Duodenal mucosa (tissue), 2 donors: ENCODE measurements at regions not wholly inside any gene's neighbourhood (a gene's known extent, or its start where the extent isn't known, plus 50 kb on each side); places are given as distances from the start of the nearest gene placed in this dataset.

Experiments
- H3K27ac ChIP-seq: one replicate; pipeline ENCODE4 v1.7.0; 2013; ENCODE audit warnings: low read depth, low read length
- H3K27me3 ChIP-seq, 2 donors: one replicate each; pipeline ENCODE4 v1.7.0; 2013; ENCODE audit warnings: low read length in 2 of 2, control low read depth in 1 of 2; ENCODE audit not compliant: insufficient read depth in 2 of 2, control insufficient read depth in 1 of 2
- H3K36me3 ChIP-seq, 2 donors: one replicate each; pipeline ENCODE4 v1.7.0; 2013; ENCODE audit warnings: low read length in 2 of 2, control low read depth in 1 of 2; ENCODE audit not compliant: insufficient read depth in 2 of 2, control insufficient read depth in 1 of 2
- H3K4me1 ChIP-seq, 2 donors: one replicate each; pipeline ENCODE4 v1.7.0; 2013; ENCODE audit warnings: low read length in 2 of 2, control low read depth in 1 of 2; ENCODE audit not compliant: insufficient read depth in 2 of 2, control insufficient read depth in 1 of 2
- H3K4me3 ChIP-seq, 2 donors: one replicate each; pipeline ENCODE4 v1.7.0; 2013; ENCODE audit warnings: low read length in 2 of 2, low read depth in 1 of 2
- H3K9ac ChIP-seq, 2 donors: one replicate each; pipeline ENCODE4 v1.7.0; 2013; ENCODE audit warnings: low read length in 2 of 2, low read depth in 1 of 2
- H3K9me3 ChIP-seq, 2 donors: one replicate each; pipeline ENCODE4 v1.7.0; 2013; ENCODE audit warnings: low read length in 2 of 2, control low read depth in 1 of 2; ENCODE audit not compliant: control insufficient read depth in 1 of 2

- Histone ChIP-seq H3K4me3 (peak overlapping the region; percentile 62 to 67), H3K9me3 (no peaks in the 10 kb centered on the region), H3K36me3 (no peaks in the 10 kb centered on the region), H3K27ac (peak overlapping the region; percentile 79), H3K9ac (peak overlapping the region; percentile 73 to 75), H3K4me1 (peaks cover 47% of the 10 kb centered on the region in 2 donors), H3K27me3 (no peaks in the 10 kb centered on the region)
Observed at GRCh38 chr14:65229748-65230728, 127.7 kb upstream of the MAX start.

GRCh38 chr14:65231286-65231980 lies 129.1 kb upstream of the MAX start:
- Histone ChIP-seq H3K36me3 (no peaks in the 10 kb centered on the region), H3K4me1 (peaks cover 36 to 38% of the 10 kb centered on the region in 2 donors), H3K9ac (peak overlapping the region in 1 of 2 donors; percentile 41), H3K9me3 (no peaks in the 10 kb centered on the region), H3K4me3 (peak overlapping the region in 1 of 2 donors; percentile 32), H3K27ac (no peak overlapping the region), H3K27me3 (no peaks in the 10 kb centered on the region)

GRCh38 chr14:65234752-65235361 lies 132.5 kb upstream of the MAX start:
- Histone ChIP-seq H3K36me3 (no peaks in the 10 kb centered on the region), H3K9ac (no peak overlapping the region), H3K4me1 (peaks cover 35 to 41% of the 10 kb centered on the region in 2 donors), H3K4me3 (no peak overlapping the region), H3K9me3 (no peaks in the 10 kb centered on the region), H3K27ac (no peak overlapping the region), H3K27me3 (no peaks in the 10 kb centered on the region)

GRCh38 chr14:65237023-65237814 lies 134.9 kb upstream of the MAX start:
- Histone ChIP-seq H3K27me3 (no peaks in the 10 kb centered on the region), H3K36me3 (no peaks in the 10 kb centered on the region), H3K4me3 (no peak overlapping the region), H3K4me1 (peaks cover 24 to 25% of the 10 kb centered on the region in 2 donors), H3K9me3 (no peaks in the 10 kb centered on the region), H3K9ac (no peak overlapping the region), H3K27ac (no peak overlapping the region)

- Histone ChIP-seq H3K36me3 (no peaks in the 10 kb centered on the region), H3K4me1 (peaks cover 25 to 32% of the 10 kb centered on the region in 2 donors), H3K27ac (no peak overlapping the region), H3K9ac (peak overlapping the region in 1 of 2 donors; percentile 15), H3K9me3 (no peaks in the 10 kb centered on the region), H3K27me3 (no peaks in the 10 kb centered on the region), H3K4me3 (no peak overlapping the region)
Observed at GRCh38 chr14:65237941-65238340, 135.6 kb upstream of the MAX start.

- Histone ChIP-seq H3K4me1 (peaks cover 25 to 35% of the 10 kb centered on the region in 2 donors), H3K9ac (no peak overlapping the region), H3K36me3 (no peaks in the 10 kb centered on the region), H3K27ac (no peak overlapping the region), H3K4me3 (no peak overlapping the region), H3K9me3 (no peaks in the 10 kb centered on the region), H3K27me3 (no peaks in the 10 kb centered on the region)
Observed at GRCh38 chr14:65238456-65238855, 136.1 kb upstream of the MAX start.

- Histone ChIP-seq H3K4me1 (peaks cover 31 to 43% of the 10 kb centered on the region in 2 donors), H3K27me3 (no peaks in the 10 kb centered on the region), H3K36me3 (no peaks in the 10 kb centered on the region), H3K27ac (peak overlapping the region; percentile 52), H3K9me3 (no peaks in the 10 kb centered on the region), H3K4me3 (peak overlapping the region; percentile 36 to 41), H3K9ac (peak overlapping the region in 1 of 2 donors; percentile 7)
Observed at GRCh38 chr14:65239143-65239937, 137.0 kb upstream of the MAX start.

- Histone ChIP-seq H3K9me3 (no peaks in the 10 kb centered on the region), H3K27ac (no peak overlapping the region), H3K9ac (peak overlapping the region in 1 of 2 donors; percentile 7), H3K36me3 (no peaks in the 10 kb centered on the region), H3K4me1 (peaks cover 31 to 47% of the 10 kb centered on the region in 2 donors), H3K27me3 (no peaks in the 10 kb centered on the region), H3K4me3 (no peak overlapping the region)
Observed at GRCh38 chr14:65239938-65240296, 137.6 kb upstream of the MAX start.

- H3K9ac ChIP-seq: no peak overlapping the region
- peaks cover 31 to 47% of the 10 kb centered on the region in 2 donors for H3K4me1 ChIP-seq
- H3K27ac ChIP-seq: no peak overlapping the region
Observed at GRCh38 chr14:65241125-65241752, 138.9 kb upstream of the MAX start.

More at GRCh38 chr14:65241125-65241752, 138.9 kb upstream of the MAX start:
- no peaks in the 10 kb centered on the region for H3K36me3 ChIP-seq
- H3K4me3 ChIP-seq: no peak overlapping the region
- H3K27me3 ChIP-seq: no peaks in the 10 kb centered on the region
- H3K9me3 ChIP-seq: no peaks in the 10 kb centered on the region
